HFFc6 (cell line): ENCODE measurements at regions not wholly inside any gene's neighbourhood (a gene's known extent, or its start where the extent isn't known, plus 50 kb on each side); places are given as distances from the start of the nearest gene placed in this dataset.
"Not testable (repeated sequence)": the region's sequence is repeated elsewhere in the genome, so short reads cannot be mapped to it uniquely, and the experiment has no call there.

Experiments used
- DNase-seq: peaks from one replicate; pipeline ENCODE4 v3.0.0-alpha.2; 2018
- H3K27ac Mint-ChIP-seq: 2 replicates; pipeline ENCODE4 v1.8.0; 2020; ENCODE audit warnings: mild to moderate bottlenecking, mixed read lengths
- H3K27me3 Mint-ChIP-seq: 2 replicates; pipeline ENCODE4 v1.8.0; 2021; ENCODE audit warnings: mild to moderate bottlenecking, moderate library complexity, mixed read lengths; ENCODE audit not compliant: insufficient read depth
- H3K36me3 Mint-ChIP-seq: 2 replicates; pipeline ENCODE4 v1.8.0; 2021; ENCODE audit warnings: low read depth, mixed read lengths
- H3K4me1 Mint-ChIP-seq: 2 replicates; pipeline ENCODE4 v1.8.0; 2020; ENCODE audit warnings: low read depth, mixed read lengths
- H3K4me3 Mint-ChIP-seq: 2 replicates; pipeline ENCODE4 v1.8.0; 2020; ENCODE audit warnings: mild to moderate bottlenecking, moderate library complexity, mixed read lengths
- H3K9me3 Mint-ChIP-seq: 2 replicates; pipeline ENCODE4 v1.8.0; 2020; ENCODE audit warnings: mild to moderate bottlenecking, mixed read lengths
- TF ChIP-seq, protein P1 (sequence below): fragments of 200-600 bp; sonication (generic); IDR thresholded peaks from 2 replicates; pipeline ENCODE4 v1.5.0; 2021; ENCODE audit warnings: antibody characterized with exemption, mild to moderate bottlenecking

- TF ChIP-seq, protein P1, sequence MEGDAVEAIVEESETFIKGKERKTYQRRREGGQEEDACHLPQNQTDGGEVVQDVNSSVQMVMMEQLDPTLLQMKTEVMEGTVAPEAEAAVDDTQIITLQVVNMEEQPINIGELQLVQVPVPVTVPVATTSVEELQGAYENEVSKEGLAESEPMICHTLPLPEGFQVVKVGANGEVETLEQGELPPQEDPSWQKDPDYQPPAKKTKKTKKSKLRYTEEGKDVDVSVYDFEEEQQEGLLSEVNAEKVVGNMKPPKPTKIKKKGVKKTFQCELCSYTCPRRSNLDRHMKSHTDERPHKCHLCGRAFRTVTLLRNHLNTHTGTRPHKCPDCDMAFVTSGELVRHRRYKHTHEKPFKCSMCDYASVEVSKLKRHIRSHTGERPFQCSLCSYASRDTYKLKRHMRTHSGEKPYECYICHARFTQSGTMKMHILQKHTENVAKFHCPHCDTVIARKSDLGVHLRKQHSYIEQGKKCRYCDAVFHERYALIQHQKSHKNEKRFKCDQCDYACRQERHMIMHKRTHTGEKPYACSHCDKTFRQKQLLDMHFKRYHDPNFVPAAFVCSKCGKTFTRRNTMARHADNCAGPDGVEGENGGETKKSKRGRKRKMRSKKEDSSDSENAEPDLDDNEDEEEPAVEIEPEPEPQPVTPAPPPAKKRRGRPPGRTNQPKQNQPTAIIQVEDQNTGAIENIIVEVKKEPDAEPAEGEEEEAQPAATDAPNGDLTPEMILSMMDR, result no peak
- H3K9me3 Mint-ChIP-seq, result peaks cover 23% of the 10 kb centered on the region
- no peaks in the 10 kb centered on the region for H3K4me1 Mint-ChIP-seq
- H3K27me3 Mint-ChIP-seq, result peaks cover 1% of the 10 kb centered on the region; the same call in 1 of the 2 replicates
- no peak overlapping the region for H3K4me3 Mint-ChIP-seq
- DNase-seq, result no peak
- H3K36me3 Mint-ChIP-seq, result no peaks in the 10 kb centered on the region; the same call in 1 of the 2 replicates
- H3K27ac Mint-ChIP-seq, result no peak overlapping the region
These were observed 1568.5 kb upstream of the WWC1 start for GRCh38 chr5:166722939-166723338.

GRCh38 chr5:166724284-166724683 lies 1567.2 kb upstream of the WWC1 start:
- Mint-ChIP-seq H3K27ac (no peak overlapping the region), H3K36me3 (no peaks in the 10 kb centered on the region), H3K4me3 (no peak overlapping the region), H3K27me3 (peaks cover 1% of the 10 kb centered on the region; the same call in 1 of the 2 replicates), H3K4me1 (no peaks in the 10 kb centered on the region), H3K9me3 (peaks cover 13% of the 10 kb centered on the region)
- TF ChIP-seq, protein P1, result no peak
- DNase-seq, result no peak

- TF ChIP-seq, protein P1, result no peak
- no peaks in the 10 kb centered on the region for H3K27me3 Mint-ChIP-seq
- H3K4me1 Mint-ChIP-seq, result no peaks in the 10 kb centered on the region
- no peak overlapping the region for H3K4me3 Mint-ChIP-seq
- no peak for DNase-seq
- no peaks in the 10 kb centered on the region for H3K36me3 Mint-ChIP-seq
- H3K9me3 Mint-ChIP-seq, result peaks cover 11% of the 10 kb centered on the region
- H3K27ac Mint-ChIP-seq, result no peak overlapping the region
These were observed 1565.9 kb upstream of the WWC1 start for GRCh38 chr5:166725593-166725992.

DNA sequence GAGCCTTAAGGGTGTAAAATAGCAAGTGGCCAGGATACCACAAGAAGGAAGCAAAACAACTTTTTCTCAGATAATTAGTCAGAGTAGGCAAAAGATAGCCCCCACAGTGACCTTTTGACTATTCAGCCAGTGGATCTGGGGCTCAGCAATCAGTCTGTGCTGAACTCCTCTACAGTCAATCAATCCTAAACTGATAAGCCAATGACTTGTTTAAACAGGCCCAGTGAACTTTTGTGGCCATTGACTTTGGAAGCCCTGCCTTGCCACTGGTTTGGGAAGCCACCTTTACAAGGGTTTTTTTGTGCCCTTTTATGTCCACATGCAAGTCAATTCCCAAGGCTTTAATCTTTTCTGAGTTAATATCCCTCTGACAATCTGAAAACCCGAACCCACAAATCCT lies 1565.0 kb upstream of the WWC1 start:
- Mint-ChIP-seq H3K4me3 (no peak overlapping the region), H3K27ac (no peak overlapping the region), H3K9me3 (peaks cover 4% of the 10 kb centered on the region), H3K4me1 (no peaks in the 10 kb centered on the region), H3K27me3 (no peaks in the 10 kb centered on the region), H3K36me3 (no peaks in the 10 kb centered on the region)
- DNase-seq, result no peak
- TF ChIP-seq, protein P1, result no peak

DNA sequence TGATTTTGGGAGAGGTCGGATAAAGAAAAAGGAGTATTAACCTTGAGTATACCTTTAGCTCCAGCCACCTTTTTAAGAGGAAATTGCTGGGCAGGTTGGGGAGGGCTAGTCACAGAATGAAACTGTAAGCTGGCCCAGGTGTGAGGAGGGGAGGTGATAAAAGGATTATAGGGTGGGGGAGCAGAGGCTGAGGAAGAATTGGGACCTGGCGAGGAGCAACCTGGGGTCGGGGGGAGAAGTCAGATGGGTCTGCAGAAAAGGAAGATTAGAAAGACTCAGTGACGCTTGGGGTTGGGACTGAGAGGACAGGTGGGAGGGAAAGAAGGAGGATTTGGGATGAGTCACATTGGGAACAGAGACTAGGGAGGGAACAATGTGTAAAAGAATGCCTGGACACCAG lies 1548.5 kb upstream of the WWC1 start:
- H3K36me3 Mint-ChIP-seq, result peaks cover 11% of the 10 kb centered on the region

DNA sequence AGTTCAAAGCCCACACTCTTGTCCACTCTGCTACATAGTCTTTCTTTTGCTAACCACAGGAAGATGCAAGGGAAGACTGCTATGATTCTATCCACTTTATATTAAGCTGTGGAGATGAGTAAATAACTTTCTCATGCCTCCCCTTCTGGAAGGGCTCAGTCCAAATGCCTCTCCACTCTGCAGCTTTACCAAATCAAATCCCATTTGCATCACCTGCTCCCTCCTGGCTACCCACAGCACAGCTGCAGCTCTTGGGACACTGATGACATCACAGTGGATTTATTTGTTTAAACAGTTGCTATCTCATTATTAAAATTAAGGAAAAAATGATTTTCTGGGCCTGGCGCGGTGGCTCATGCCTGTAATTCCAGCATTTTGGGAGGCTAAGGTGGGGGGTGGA lies 1544.9 kb upstream of the WWC1 start:
- TF ChIP-seq, protein P1, result no peak
- H3K4me1 Mint-ChIP-seq, result no peaks in the 10 kb centered on the region
- no peak for DNase-seq

More for the DNA sequence above, 1548.5 kb upstream of the WWC1 start:
- DNase-seq, H3K4me3 Mint-ChIP-seq, H3K4me1 Mint-ChIP-seq, H3K27me3 Mint-ChIP-seq, H3K27ac Mint-ChIP-seq: not testable (repeated sequence)
- peaks cover 51% of the 10 kb centered on the region for H3K9me3 Mint-ChIP-seq

More for the DNA sequence above, 1544.9 kb upstream of the WWC1 start:
- H3K27ac Mint-ChIP-seq, result no peak overlapping the region
- H3K9me3 Mint-ChIP-seq, result peaks cover 39% of the 10 kb centered on the region
- no peak overlapping the region for H3K4me3 Mint-ChIP-seq
- H3K27me3 Mint-ChIP-seq, result peaks cover 1% of the 10 kb centered on the region; the same call in 1 of the 2 replicates
- peaks cover 11% of the 10 kb centered on the region for H3K36me3 Mint-ChIP-seq
